Smooth muscle cell (in vitro differentiated cells): ENCODE measurements at regions not wholly inside any gene's neighbourhood (a gene's known extent, or its start where the extent isn't known, plus 50 kb on each side); places are given as distances from the start of the nearest gene placed in this dataset.

Experiments
- DNase-seq: peaks from one replicate; lab custom pipeline; 2025; ENCODE audit not compliant: unreplicated experiment; lab: John Stamatoyannopoulos, UW
- H2AFZ ChIP-seq: fragments of 200-600 bp; sonication (generic); 2 replicates; pipeline ENCODE4 v1.6.0; 2016; ENCODE audit warnings: antibody characterized with exemption, low read depth, mild to moderate bottlenecking
- H3F3A ChIP-seq: fragments of 200-600 bp; sonication (generic); 2 replicates; pipeline ENCODE4 v1.6.0; 2017; ENCODE audit warnings: antibody characterized with exemption, low read depth
- H3K27ac ChIP-seq: fragments of 200-600 bp; sonication (generic); 2 replicates; pipeline ENCODE4 v1.5.1; 2016; ENCODE audit warnings: low read depth, mild to moderate bottlenecking
- H3K27me3 ChIP-seq: fragments of 200-600 bp; sonication (generic); 2 replicates; pipeline ENCODE4 v1.6.1; 2016; ENCODE audit warnings: low read depth, mild to moderate bottlenecking
- H3K36me3 ChIP-seq: fragments of 200-600 bp; sonication (generic); 2 replicates; pipeline ENCODE4 v1.5.1; 2016; ENCODE audit warnings: low read depth
- H3K4me1 ChIP-seq: fragments of 200-600 bp; sonication (generic); 2 replicates; pipeline ENCODE4 v1.5.1; 2016; ENCODE audit warnings: low read depth
- H3K4me2 ChIP-seq: fragments of 200-600 bp; sonication (generic); 2 replicates; pipeline ENCODE4 v1.6.0; 2016; ENCODE audit warnings: mild to moderate bottlenecking
- H3K4me3 ChIP-seq: fragments of 200-600 bp; sonication (generic); 2 replicates; pipeline ENCODE4 v1.5.1; 2016; ENCODE audit warnings: mild to moderate bottlenecking
- H3K79me2 ChIP-seq: fragments of 200-600 bp; sonication (generic); 2 replicates; pipeline ENCODE4 v1.6.0; 2016; ENCODE audit warnings: low read depth, mild to moderate bottlenecking
- H3K9ac ChIP-seq: fragments of 200-600 bp; sonication (generic); 2 replicates; pipeline ENCODE4 v1.6.0; 2016; ENCODE audit warnings: low read depth
- H3K9me3 ChIP-seq: fragments of 200-600 bp; sonication (generic); replicated peaks from 2 replicates; pipeline ENCODE4 v1.5.1; 2016; ENCODE audit warnings: low read depth
- H4K20me1 ChIP-seq: fragments of 200-600 bp; sonication (generic); 2 replicates; pipeline ENCODE4 v1.6.0; 2016; ENCODE audit warnings: low read depth
- CTCF ChIP-seq: fragments of 200-600 bp; sonication (generic); IDR thresholded peaks from 2 replicates; pipeline ENCODE4 v1.5.1; 2017; ENCODE audit warnings: borderline replicate concordance, mild to moderate bottlenecking, antibody characterized with exemption; ENCODE audit not compliant: insufficient read depth, poor library complexity, severe bottlenecking
- WGBS: methylation state at CpG from one replicate; pipeline ENCODE4 v1.1.7; 2016; ENCODE audit warnings: low lambda C conversion rate; 5-methylcytosine and 5-hydroxymethylcytosine counted together

DNA sequence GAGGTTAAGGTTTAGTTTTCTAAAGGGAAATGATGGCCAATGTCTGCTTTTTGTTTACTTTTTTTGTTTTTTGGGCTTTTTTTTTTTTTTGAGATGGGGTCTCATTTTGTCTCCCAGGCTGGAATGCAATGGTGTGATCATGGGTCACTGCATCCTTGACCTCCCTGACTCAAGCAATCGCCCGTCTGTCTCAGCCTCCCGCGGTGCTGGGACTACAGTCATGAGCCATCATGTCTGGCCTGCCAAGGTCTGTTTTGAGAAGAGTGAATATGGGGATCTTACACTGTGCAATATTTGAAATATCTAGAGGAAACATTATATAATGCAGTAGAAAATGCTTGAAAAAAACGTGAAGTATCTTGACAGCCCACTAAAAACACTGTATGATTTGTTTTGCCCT lies 162.5 kb downstream of the GASK1B start:
- Histone ChIP-seq H3F3A (peaks cover 9% of the 10 kb centered on the region), H2AFZ (no peak overlapping the region), H3K27me3 (no peaks in the 10 kb centered on the region), H3K9me3 (peaks cover 3% of the 10 kb centered on the region), H3K27ac (no peak overlapping the region), H3K9ac (no peak overlapping the region), H3K4me2 (no peak overlapping the region), H3K4me1 (peaks cover 8% of the 10 kb centered on the region), H3K79me2 (no peaks in the 10 kb centered on the region), H3K36me3 (no peaks in the 10 kb centered on the region), H3K4me3 (no peak overlapping the region), H4K20me1 (no peaks in the 10 kb centered on the region)
- 86% methylated on average over 5 of the region's 5 CpGs for WGBS
- no peak for DNase-seq
- no peak for TF ChIP-seq CTCF

DNA sequence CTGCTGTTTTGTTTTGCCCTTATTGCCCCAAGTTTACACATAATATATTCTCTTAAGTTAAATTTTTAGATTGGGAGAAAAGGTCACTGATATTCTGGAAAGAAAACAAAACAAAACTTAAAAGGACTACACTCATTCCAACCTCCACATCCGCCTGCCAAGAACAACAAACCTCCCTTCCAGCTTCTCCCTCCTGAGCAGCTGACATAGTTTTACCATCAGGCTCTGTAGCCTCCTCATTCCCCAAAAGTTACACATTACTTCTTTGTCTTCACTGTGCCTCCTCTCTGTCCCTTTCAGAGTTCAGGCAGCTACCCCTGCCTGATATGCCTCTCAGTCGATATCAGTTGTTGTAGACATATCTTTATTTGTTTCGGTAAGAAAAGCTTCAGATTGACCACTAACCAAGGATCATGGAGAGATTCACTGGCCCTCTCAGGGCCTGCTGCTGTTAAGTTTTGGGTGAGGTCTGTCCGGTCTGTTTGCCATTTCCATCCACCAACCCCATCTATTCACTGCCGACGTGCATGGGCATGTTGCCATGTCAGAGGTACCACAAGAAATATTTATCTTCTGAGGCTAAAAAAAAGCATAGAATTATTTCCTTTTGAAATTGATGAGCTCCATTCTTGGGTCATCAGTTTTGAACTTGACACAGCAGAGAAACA lies 164.1 kb downstream of the GASK1B start:
- no peak overlapping the region for H2AFZ ChIP-seq
- peaks cover 11% of the 10 kb centered on the region for H3K4me1 ChIP-seq
- H3K9me3 ChIP-seq, result peaks cover 3% of the 10 kb centered on the region
- no peaks in the 10 kb centered on the region for H3F3A ChIP-seq
- TF ChIP-seq CTCF, result no peak
- no peaks in the 10 kb centered on the region for H4K20me1 ChIP-seq
- H3K27ac ChIP-seq, result no peak overlapping the region
- H3K4me3 ChIP-seq, result no peak overlapping the region
- H3K4me2 ChIP-seq, result no peak overlapping the region
- DNase-seq, result no peak
- H3K36me3 ChIP-seq, result no peaks in the 10 kb centered on the region
- no peaks in the 10 kb centered on the region for H3K27me3 ChIP-seq
- 98% methylated on average over 6 of the region's 6 CpGs for WGBS
- H3K9ac ChIP-seq, result no peak overlapping the region
- no peaks in the 10 kb centered on the region for H3K79me2 ChIP-seq

GRCh38 chr4:158007566-158007965 lies 165.3 kb downstream of the GASK1B start:
- no peaks in the 10 kb centered on the region for H4K20me1 ChIP-seq
- TF ChIP-seq CTCF, result no peak
- H3K4me1 ChIP-seq, result peaks cover 14% of the 10 kb centered on the region
- H3K27me3 ChIP-seq, result no peaks in the 10 kb centered on the region
- WGBS, result 92% methylated on average over 3 of the region's 3 CpGs
- no peak overlapping the region for H2AFZ ChIP-seq
- no peak overlapping the region for H3K27ac ChIP-seq
- no peak overlapping the region for H3K9ac ChIP-seq
- no peak overlapping the region for H3K4me2 ChIP-seq
- no peaks in the 10 kb centered on the region for H3F3A ChIP-seq
- H3K4me3 ChIP-seq, result no peak overlapping the region
- no peaks in the 10 kb centered on the region for H3K9me3 ChIP-seq
- no peaks in the 10 kb centered on the region for H3K79me2 ChIP-seq
- no peak for DNase-seq
- no peaks in the 10 kb centered on the region for H3K36me3 ChIP-seq

- no peak overlapping the region for H3K9ac ChIP-seq
- no peaks in the 10 kb centered on the region for H4K20me1 ChIP-seq
- TF ChIP-seq CTCF, result no peak
- H3F3A ChIP-seq, result no peaks in the 10 kb centered on the region
- H3K36me3 ChIP-seq, result no peaks in the 10 kb centered on the region
- no peaks in the 10 kb centered on the region for H3K9me3 ChIP-seq
- no peak overlapping the region for H3K4me3 ChIP-seq
- peaks cover 14% of the 10 kb centered on the region for H3K4me1 ChIP-seq
- H3K79me2 ChIP-seq, result no peaks in the 10 kb centered on the region
- H2AFZ ChIP-seq, result no peak overlapping the region
- H3K27me3 ChIP-seq, result no peaks in the 10 kb centered on the region
- H3K27ac ChIP-seq, result no peak overlapping the region
- H3K4me2 ChIP-seq, result no peak overlapping the region
- no peak for DNase-seq
Observed at GRCh38 chr4:158006990-158007389, 165.8 kb downstream of the GASK1B start.
